ENCODE measurements at regions not wholly inside any gene's neighbourhood (a gene's known extent, or its start where the extent isn't known, plus 50 kb on each side); places are given as distances from the start of the nearest gene placed in this dataset.
"Not testable (repeated sequence)": the region's sequence is repeated elsewhere in the genome, so short reads cannot be mapped to it uniquely, and the experiment has no call there.

- intact Hi-C loops (cut with micrococcal nuclease; ENCODE audit: unreplicated experiment) = no loop called here
- no TSS peak for BruUV-seq (replicated peaks)
- H3K4me3 Mint-ChIP-seq (ENCODE audit: low read depth, unreplicated experiment) = no peak overlapping the region
These were observed 432.3 kb downstream of the CD83 start for GRCh38 chr6:14549871-14550270.

GRCh38 chr6:14550410-14550809 lies 432.8 kb downstream of the CD83 start:
- H3K27ac Mint-ChIP-seq (ENCODE audit: unreplicated experiment) = no peak overlapping the region
- CTCF ChIA-PET = no interaction called here
- no peak for DNase-seq
- H3K27me3 Mint-ChIP-seq (ENCODE audit: unreplicated experiment) = no peaks in the 10 kb centered on the region
- BruUV-seq (replicated peaks) = no TSS peak
- H3K4me3 Mint-ChIP-seq (ENCODE audit: low read depth, unreplicated experiment) = no peak overlapping the region
- intact Hi-C loops (cut with micrococcal nuclease; ENCODE audit: unreplicated experiment) = no loop called here
- H3K4me1 Mint-ChIP-seq (ENCODE audit: low read depth, unreplicated experiment) = no peaks in the 10 kb centered on the region
- TF ChIP-seq CTCF (IDR thresholded peaks at IDR 0.05; ENCODE audit: unreplicated experiment) = no peak
- H3K36me3 Mint-ChIP-seq (ENCODE audit: insufficient read depth, unreplicated experiment) = no peaks in the 10 kb centered on the region
- H3K9me3 Mint-ChIP-seq (ENCODE audit: low read depth, unreplicated experiment) = no peaks in the 10 kb centered on the region

More at GRCh38 chr6:14549871-14550270, 432.3 kb downstream of the CD83 start:
- no peak for TF ChIP-seq CTCF (IDR thresholded peaks at IDR 0.05; ENCODE audit: unreplicated experiment)
- H3K9me3 Mint-ChIP-seq (ENCODE audit: low read depth, unreplicated experiment) = no peaks in the 10 kb centered on the region
- H3K36me3 Mint-ChIP-seq (ENCODE audit: insufficient read depth, unreplicated experiment) = no peaks in the 10 kb centered on the region
- no peaks in the 10 kb centered on the region for H3K27me3 Mint-ChIP-seq (ENCODE audit: unreplicated experiment)
- CTCF ChIA-PET = no interaction called here
- DNase-seq = no peak
- H3K4me1 Mint-ChIP-seq (ENCODE audit: low read depth, unreplicated experiment) = no peaks in the 10 kb centered on the region
- H3K27ac Mint-ChIP-seq (ENCODE audit: unreplicated experiment) = no peak overlapping the region

- BruUV-seq (replicated peaks) = no TSS peak
- no peak for TF ChIP-seq CTCF (IDR thresholded peaks at IDR 0.05; ENCODE audit: unreplicated experiment)
- DNase-seq = no peak
- Mint-ChIP-seq H3K4me1 (ENCODE audit: low read depth, unreplicated experiment) (no peaks in the 10 kb centered on the region), H3K27me3 (ENCODE audit: unreplicated experiment) (no peaks in the 10 kb centered on the region), H3K9me3 (ENCODE audit: low read depth, unreplicated experiment) (no peaks in the 10 kb centered on the region), H3K4me3 (ENCODE audit: low read depth, unreplicated experiment) (no peak overlapping the region), H3K36me3 (ENCODE audit: insufficient read depth, unreplicated experiment) (no peaks in the 10 kb centered on the region), H3K27ac (ENCODE audit: unreplicated experiment) (no peak overlapping the region)
- CTCF ChIA-PET = no interaction called here
- intact Hi-C loops (cut with micrococcal nuclease; ENCODE audit: unreplicated experiment) = no loop called here
These were observed 433.2 kb downstream of the CD83 start for GRCh38 chr6:14550822-14551221.

- H3K9me3 Mint-ChIP-seq (ENCODE audit: low read depth, unreplicated experiment); DNase-seq; H3K4me3 Mint-ChIP-seq (ENCODE audit: low read depth, unreplicated experiment); H3K36me3 Mint-ChIP-seq (ENCODE audit: insufficient read depth, unreplicated experiment); intact Hi-C loops (cut with micrococcal nuclease; ENCODE audit: unreplicated experiment); H3K27me3 Mint-ChIP-seq (ENCODE audit: unreplicated experiment); BruUV-seq (replicated peaks); H3K4me1 Mint-ChIP-seq (ENCODE audit: low read depth, unreplicated experiment); H3K27ac Mint-ChIP-seq (ENCODE audit: unreplicated experiment); CTCF ChIA-PET: not testable (repeated sequence)
These were observed 434.0 kb downstream of the CD83 start for GRCh38 chr6:14551601-14552000.

GRCh38 chr6:14552891-14553290 lies 435.3 kb downstream of the CD83 start:
- no TSS peak for BruUV-seq (replicated peaks)
- TF ChIP-seq CTCF (IDR thresholded peaks at IDR 0.05; ENCODE audit: unreplicated experiment) = no peak
- no peaks in the 10 kb centered on the region for H3K27me3 Mint-ChIP-seq (ENCODE audit: unreplicated experiment)
- intact Hi-C loops (cut with micrococcal nuclease; ENCODE audit: unreplicated experiment) = no loop called here
- no peak overlapping the region for H3K4me3 Mint-ChIP-seq (ENCODE audit: low read depth, unreplicated experiment)
- H3K27ac Mint-ChIP-seq (ENCODE audit: unreplicated experiment) = no peak overlapping the region
- no peaks in the 10 kb centered on the region for H3K4me1 Mint-ChIP-seq (ENCODE audit: low read depth, unreplicated experiment)
- no peaks in the 10 kb centered on the region for H3K9me3 Mint-ChIP-seq (ENCODE audit: low read depth, unreplicated experiment)
- CTCF ChIA-PET = no interaction called here
- no peaks in the 10 kb centered on the region for H3K36me3 Mint-ChIP-seq (ENCODE audit: insufficient read depth, unreplicated experiment)
- DNase-seq = no peak
